ENCODE measurements at regions not wholly inside any gene's neighbourhood (a gene's known extent, or its start where the extent isn't known, plus 50 kb on each side); places are given as distances from the start of the nearest gene placed in this dataset.

DNA sequence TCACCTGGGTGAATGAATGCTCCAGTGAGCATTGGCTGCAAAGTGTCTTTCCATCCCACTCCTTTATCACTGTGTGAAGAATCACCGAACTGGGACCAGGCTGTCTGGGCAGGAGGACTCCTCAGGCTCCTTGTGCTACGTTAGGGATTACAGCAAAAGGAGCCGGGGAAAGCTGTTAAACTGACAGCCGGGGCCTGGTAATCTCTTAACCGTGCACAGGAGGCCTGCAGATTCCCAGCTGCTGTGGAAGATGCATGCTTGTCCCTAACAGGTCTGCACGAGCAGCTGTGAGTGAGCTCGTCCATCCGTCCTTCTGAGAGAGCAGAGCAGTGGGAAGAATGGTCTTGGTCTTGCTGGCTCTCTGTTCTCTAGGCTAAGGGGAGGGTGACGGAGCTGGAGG lies 231.5 kb downstream of the AACS start:
- no peaks in the 10 kb centered on the region for H3K27me3 ChIP-seq (replicated peaks in 1 of 4; ENCODE audit: control insufficient read depth in 3 of 4, extremely low read depth in 1 of 4, insufficient read depth in 3 of 4, low read length in 3 of 4)
- H3K36me3 ChIP-seq (ENCODE audit: control insufficient read depth in 2 of 4, insufficient read depth in 4 of 4, low read length in 3 of 4): no peaks in the 10 kb centered on the region
- H3K9me3 ChIP-seq (ENCODE audit: insufficient read depth in 2 of 2, low read depth in 1 of 2, low read length in 1 of 2): no peaks in the 10 kb centered on the region
- H3K23me2 ChIP-seq (ENCODE audit: low read depth, low read length): no peaks in the 10 kb centered on the region
- H3K79me1 ChIP-seq (ENCODE audit: low read depth, low read length): peaks cover 6% of the 10 kb centered on the region
- H3K4me3 ChIP-seq (ENCODE audit: extremely low read depth in 1 of 4, insufficient read depth in 2 of 4, low read depth in 3 of 4, low read length in 4 of 4): no peak overlapping the region
- H2BK5ac ChIP-seq (ENCODE audit: low read depth, low read length): no peak overlapping the region
- no peak overlapping the region for H3K9ac ChIP-seq (replicated peaks in 1 of 4; ENCODE audit: extremely low read depth in 1 of 4, low read depth in 3 of 4, low read length in 3 of 4)
- H3K4me1 ChIP-seq (replicated peaks in 1 of 4; ENCODE audit: control insufficient read depth in 3 of 4, insufficient read depth in 4 of 4, low read length in 3 of 4): no peaks in the 10 kb centered on the region; a peak in 2 of 7 replicates
- H3K18ac ChIP-seq (ENCODE audit: extremely low read depth, low read length): no peak overlapping the region
- TF ChIP-seq CBX5 (IDR thresholded peaks at IDR 0.05; ENCODE audit: low read depth, low read length) (no peak), TAF1 (IDR thresholded peaks at IDR 0.05; ENCODE audit: low read depth, low read length) (no peak), CTBP2 (IDR thresholded peaks at IDR 0.05; ENCODE audit: borderline replicate concordance, insufficient read depth, insufficient read length, low read length) (no peak), NRF1 (IDR thresholded peaks at IDR 0.05; ENCODE audit: low read depth, low read length) (no peak), RNF2 (IDR thresholded peaks at IDR 0.05; ENCODE audit: borderline replicate concordance, low read depth, low read length, missing control alignments, poor library complexity, severe bottlenecking) (no peak), ASH2L (IDR thresholded peaks at IDR 0.05; ENCODE audit: low read length) (no peak), RBBP5 (IDR thresholded peaks at IDR 0.05; ENCODE audit: borderline replicate concordance, low read depth, low read length) (no peak)
- FAIRE-seq (no peak), DNase-seq (ENCODE audit: low read depth in 1 of 2, low spot score in 2 of 2) (no peak)
- H4K20me1 ChIP-seq (replicated peaks in 1 of 2; ENCODE audit: control insufficient read depth in 1 of 2, insufficient read depth in 2 of 2, low read length in 2 of 2): peaks cover 0 to 9% of the 10 kb centered on the region in 2 experiments
- H3K27ac ChIP-seq (ENCODE audit: low read depth, low read length): no peak overlapping the region
- H3K23ac ChIP-seq (ENCODE audit: insufficient read length): no peak overlapping the region
- H2BK15ac ChIP-seq (ENCODE audit: low read length): no peak overlapping the region
- H4K91ac ChIP-seq (replicated peaks; ENCODE audit: insufficient read length, low read length): no peak overlapping the region
- H3K79me2 ChIP-seq (ENCODE audit: control insufficient read depth in 1 of 2, insufficient read depth in 2 of 2, low read length in 2 of 2): peaks cover 0 to 14% of the 10 kb centered on the region in 2 experiments; a peak in 3 of 4 replicates
- H2BK20ac ChIP-seq (ENCODE audit: low read length): no peak overlapping the region
- no peak overlapping the region for H3K4ac ChIP-seq (replicated peaks; ENCODE audit: insufficient read length, low read depth, low read length)
- H3K4me2 ChIP-seq (ENCODE audit: insufficient read depth in 1 of 2, low read depth in 2 of 2, low read length in 2 of 2): no peak overlapping the region
- POLR2A ChIA-PET (ENCODE audit: partially characterized antibody): no interaction called here
- H2BK12ac ChIP-seq (ENCODE audit: low read depth, low read length): no peak overlapping the region
- CTCF ChIA-PET (ENCODE audit: partially characterized antibody): interaction anchor here (0.8 kb wide), 1 partner anchor 98 kb away, joined by 3 read pairs; no protein-coding TSS in a partner anchor
- H4K8ac ChIP-seq (ENCODE audit: extremely low read depth, insufficient read depth, low read length): no peak overlapping the region
- H4K5ac ChIP-seq (ENCODE audit: insufficient read length, low read depth, low read length): no peak overlapping the region
- no peak overlapping the region for H2BK120ac ChIP-seq (replicated peaks; ENCODE audit: low read depth, low read length)
- no peak overlapping the region for H2AK5ac ChIP-seq (ENCODE audit: low read depth, low read length)
- H3K14ac ChIP-seq (ENCODE audit: insufficient read length): no peak overlapping the region
- no peak overlapping the region for H3K56ac ChIP-seq (replicated peaks; ENCODE audit: insufficient read length, low read depth, low read length)
- no peak overlapping the region for H2AFZ ChIP-seq (ENCODE audit: low read length)
- WGBS, 2 experiments (ENCODE audit: extremely low coverage in 1 of 2, insufficient coverage in 1 of 2, insufficient read length in 1 of 2, insufficient replicate concordance in 2 of 2, low coverage in 1 of 2, low lambda C conversion rate in 2 of 2, missing lambda C conversion rate in 1 of 2): 83% methylated on average over 9 of the region's 9 CpGs; no CpG with 5 or more reads in 1 of the 2 experiments
